GM19025 (cell line): ENCODE measurements at regions not wholly inside any gene's neighbourhood (a gene's known extent, or its start where the extent isn't known, plus 50 kb on each side); places are given as distances from the start of the nearest gene placed in this dataset.
"Not testable (repeated sequence)": the region's sequence is repeated elsewhere in the genome, so short reads cannot be mapped to it uniquely, and the experiment has no call there.

Experiments
- ATAC-seq: cut with Tn5 transposase; IDR thresholded peaks from one replicate; pipeline ENCODE4 v1.9.1; 2021; ENCODE audit warnings: mild to moderate bottlenecking, low read depth, moderate library complexity; ENCODE audit not compliant: unreplicated experiment

DNA sequence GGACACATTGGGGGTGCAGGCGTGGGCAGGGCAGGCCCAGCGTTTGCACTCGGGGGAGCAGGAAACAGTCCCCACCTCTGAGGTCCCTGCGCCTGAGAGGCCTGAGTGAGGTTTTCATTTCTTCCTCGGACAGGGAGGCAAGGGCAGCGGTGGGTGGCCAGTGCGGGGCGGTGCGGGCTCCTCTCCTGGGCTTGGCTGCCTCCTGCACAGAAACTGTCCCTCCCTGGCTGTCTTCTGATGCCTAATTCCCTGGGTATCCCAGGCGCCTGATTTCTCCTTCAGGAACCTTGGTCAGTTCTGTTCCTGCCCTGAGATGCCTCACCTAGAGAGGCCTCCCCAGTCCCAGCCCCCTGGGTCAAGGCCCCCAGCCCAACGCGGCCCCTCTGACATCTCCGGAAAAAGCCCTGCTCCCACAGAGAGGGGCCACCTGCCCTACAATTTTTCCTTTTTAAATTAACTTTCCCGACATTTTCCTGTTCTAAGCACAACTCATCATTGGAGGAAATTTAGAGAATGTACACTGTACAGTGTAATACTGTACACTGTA is 260.3 kb downstream of the ADGRD1 start:
- ATAC-seq = no peak

DNA sequence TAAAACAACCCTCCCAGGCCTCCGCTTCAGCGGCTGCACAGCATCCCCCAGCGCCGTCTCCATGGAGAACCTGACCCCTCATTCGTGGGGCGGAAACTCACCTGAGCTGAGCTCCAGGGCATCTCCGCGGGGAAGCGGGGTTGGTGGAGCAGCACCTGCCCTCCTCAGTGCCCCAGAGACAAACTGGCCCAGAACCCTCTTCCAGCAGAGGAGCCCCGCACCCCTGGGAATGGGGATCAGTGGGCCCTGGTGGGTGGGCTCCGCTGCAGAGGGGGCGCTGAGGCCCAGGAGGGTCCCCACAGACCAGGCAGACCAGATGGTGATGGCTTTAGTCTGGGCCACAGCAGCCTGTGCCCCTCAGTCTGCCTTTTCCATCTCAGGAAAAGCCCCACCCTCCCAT is 261.2 kb downstream of the ADGRD1 start:
- ATAC-seq = not testable (repeated sequence)

DNA sequence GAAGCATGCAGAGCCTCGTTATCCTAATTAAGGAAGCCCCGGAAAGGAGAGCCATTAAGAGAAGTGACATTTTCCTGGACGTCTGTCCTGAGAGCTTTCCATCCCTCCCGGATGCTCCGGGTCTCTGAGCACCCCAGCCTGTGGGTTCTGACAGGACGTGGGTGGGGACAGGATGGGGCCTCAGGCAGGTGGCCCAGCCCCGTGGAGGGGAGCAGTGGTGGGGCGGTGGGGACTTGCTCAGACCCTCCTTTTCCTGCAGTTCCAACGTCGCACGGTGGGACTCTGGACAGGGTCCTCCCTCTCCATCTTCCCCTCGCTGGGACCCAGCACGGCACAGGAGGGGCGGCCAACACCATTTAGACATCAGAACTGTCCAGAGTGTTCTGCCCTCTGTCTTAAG is 262.9 kb downstream of the ADGRD1 start:
- not testable (repeated sequence) for ATAC-seq

GRCh38 chr12:131217024-131217586 is 263.4 kb downstream of the ADGRD1 start:
- no peak for ATAC-seq

GRCh38 chr12:131218026-131218922 is 264.6 kb downstream of the ADGRD1 start:
- ATAC-seq = peak; percentile 38

DNA sequence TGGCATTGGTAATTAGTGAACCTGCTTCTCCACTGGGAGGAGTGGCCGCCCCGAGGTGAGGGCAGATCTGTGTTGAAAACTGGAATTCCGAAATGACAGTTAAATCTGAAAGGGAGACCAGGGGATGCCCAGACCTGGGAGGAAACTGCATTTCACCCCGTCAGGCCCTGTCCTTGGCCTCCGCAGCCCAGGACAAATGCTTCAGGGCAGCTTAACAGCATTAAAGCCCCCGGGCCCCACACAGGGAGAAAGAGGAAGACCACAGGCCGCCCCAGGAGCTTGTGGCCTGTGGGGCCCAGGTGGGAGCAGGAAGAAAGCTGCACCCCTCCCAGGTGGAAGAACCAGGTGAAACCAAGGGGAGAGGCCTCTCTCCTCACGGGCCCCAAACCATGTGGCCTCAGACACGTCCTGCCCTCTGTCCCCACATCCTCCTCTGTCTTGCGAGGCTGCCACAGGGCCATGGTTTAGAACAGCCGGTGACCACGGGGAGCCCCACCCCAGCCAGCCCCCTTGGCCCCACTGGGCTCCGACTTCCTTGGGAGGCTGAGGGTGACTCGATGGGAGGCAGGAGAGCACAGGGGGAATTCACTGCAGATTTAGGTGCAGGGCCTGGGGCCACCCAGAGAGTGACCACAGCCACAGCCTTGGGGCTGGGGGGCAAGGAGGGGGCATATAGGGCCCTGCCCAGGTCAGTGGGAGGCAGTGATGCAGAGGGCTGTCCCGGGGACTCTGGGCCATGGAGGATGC is 265.4 kb downstream of the ADGRD1 start:
- ATAC-seq = peak; percentile 9

DNA sequence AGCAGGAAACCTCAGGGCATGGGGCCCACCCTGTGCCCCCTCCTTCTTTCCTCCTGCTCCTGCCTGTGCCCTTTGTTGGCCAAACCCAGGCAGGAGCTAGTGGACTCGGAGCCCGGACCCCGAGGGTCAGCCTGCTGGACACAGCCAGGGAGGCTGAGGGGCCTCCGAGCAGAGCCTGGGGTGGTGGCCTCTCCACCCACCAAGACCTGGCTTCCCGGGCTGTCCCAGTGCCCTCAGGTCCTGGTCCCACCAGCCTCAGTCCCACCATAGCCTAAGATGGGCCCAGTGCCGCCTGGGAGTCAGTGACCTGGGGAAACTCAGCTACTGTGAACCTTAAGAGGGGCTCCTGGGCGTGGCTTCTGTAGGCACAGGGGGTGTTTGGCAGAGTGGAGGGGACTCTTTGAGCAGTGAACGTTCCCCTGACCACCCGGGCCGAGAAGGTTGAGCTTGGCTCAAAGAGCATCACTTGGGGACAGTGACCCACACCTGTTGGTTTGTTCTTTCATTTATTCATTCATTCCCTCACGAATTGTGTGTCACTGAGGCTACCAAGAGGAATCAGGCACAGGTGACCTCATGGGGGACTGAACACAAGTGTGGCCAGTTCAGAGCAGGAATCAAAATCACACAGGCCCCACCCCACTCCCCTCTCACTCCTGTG is 266.1 kb downstream of the ADGRD1 start:
- no peak for ATAC-seq

- ATAC-seq = no peak
These were observed 266.6 kb downstream of the ADGRD1 start for GRCh38 chr12:131220331-131220685.

GRCh38 chr12:131221061-131221956 is 267.6 kb downstream of the ADGRD1 start:
- ATAC-seq = no peak

DNA sequence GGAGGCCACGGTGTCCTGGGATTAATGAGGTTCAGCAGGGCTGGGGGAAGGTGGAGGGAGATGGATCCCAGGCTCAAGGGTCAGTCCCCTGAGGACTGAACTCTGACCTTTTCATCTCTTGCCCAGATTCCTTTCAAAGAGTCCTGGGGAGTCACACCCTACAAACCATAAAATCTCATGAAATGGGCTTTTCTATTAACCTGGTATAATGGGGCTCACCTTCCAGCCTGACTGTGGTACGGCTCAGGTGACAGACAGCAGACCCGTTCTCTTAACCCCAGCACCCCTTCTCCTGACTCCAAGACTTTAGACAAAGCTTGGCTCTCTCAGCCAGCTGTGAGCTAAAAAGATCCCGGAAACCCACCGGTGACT is 268.2 kb downstream of the ADGRD1 start:
- ATAC-seq = no peak

DNA sequence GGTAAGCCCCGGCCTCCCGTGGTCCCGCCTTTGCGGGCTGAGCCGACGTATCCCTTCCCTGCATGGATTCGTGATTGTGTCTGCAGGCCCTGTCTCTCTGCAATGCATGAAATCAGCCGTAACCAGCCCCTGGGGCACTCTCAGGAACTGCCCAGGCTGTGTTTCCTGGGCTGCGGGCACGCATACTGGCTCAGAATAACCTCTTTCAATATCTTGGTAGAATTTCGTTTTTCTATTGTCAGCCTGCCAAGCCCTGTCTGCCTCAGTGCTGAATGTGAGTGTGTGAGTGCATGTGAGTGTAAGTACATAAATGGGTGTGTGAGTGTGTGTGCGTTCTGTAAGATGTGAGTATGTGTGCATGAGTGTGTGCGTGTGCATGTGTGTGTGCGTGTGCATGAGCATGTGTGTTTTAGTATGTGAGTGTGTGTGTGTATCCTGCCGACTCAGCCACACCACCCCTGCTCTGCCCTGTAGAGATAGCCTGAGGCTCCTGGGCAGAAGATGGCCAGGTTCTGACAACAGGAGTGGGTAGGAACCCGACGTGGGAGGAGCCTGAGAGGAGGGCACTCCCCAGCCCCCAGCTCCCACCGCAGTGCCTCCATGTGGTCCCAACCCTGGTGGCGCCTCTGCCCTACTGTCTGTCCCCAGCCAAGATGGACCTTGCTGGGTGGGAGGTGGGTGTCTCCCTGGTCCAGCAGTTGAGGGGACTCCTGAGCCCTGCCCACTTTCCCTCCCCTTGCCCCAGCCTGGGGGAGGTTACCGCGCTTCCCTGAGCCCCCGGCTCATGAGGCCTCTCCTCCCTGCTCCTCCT is 268.8 kb downstream of the ADGRD1 start:
- ATAC-seq = peak; percentile 46

GRCh38 chr12:131223171-131223761 is 269.6 kb downstream of the ADGRD1 start:
- ATAC-seq = no peak

- ATAC-seq = no peak
These were observed 270.1 kb downstream of the ADGRD1 start for GRCh38 chr12:131223791-131224225.

DNA sequence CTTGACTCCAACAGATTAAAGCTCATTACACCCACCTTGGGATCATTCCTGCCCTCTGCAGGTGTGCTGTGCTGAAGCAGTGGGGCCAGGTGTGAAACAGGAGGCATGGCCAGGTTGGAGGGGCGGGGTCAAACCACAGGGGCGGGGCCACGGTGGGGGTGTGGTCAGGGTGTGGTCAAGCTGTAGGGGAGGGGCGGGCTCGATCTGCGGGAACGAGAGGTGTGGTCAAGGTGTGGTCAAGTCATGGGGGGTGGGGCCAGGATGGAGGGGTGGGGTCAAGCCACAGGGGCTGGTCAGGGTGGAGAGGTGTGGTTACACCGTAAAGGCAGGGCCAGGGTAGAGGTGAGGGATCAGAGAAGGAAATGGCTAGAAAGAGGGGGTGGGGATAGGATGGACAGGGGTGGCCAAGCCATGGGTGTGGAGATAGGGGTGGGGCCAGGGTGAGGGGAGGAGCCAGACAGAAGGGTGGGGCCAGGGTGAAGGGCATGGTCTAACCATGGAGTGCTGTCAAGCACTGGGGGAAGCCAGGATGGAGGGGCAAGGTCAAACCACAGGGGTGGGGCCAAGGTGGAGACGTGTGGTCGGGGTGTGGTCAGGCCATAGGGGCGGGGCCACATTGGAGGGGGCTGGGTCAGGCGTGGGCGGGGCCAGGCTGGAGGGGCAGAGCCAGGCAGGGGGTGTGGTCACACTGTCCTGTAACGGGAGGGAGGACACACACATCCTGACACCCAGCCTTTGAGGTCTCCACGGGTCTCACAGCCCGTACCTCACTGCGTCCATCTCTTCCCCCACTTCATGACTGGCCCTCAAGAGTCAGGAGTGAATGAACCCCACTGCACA is 270.7 kb downstream of the ADGRD1 start:
- ATAC-seq = not testable (repeated sequence)

DNA sequence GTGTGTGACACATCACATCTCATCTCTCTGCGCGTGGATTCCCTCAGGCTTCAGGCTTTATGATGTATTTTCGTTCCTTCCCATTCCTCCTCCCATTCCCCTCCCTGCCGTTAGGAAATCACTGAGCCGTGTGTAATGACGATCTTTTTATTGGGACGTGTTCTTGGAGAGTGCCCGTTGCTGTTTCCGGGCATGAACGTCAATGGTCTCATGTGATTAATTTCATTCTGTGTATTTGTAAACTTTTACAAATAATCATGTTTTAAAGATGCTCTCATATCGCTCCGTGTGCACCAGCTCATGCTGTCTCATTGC is 271.3 kb downstream of the ADGRD1 start:
- not testable (repeated sequence) for ATAC-seq

DNA sequence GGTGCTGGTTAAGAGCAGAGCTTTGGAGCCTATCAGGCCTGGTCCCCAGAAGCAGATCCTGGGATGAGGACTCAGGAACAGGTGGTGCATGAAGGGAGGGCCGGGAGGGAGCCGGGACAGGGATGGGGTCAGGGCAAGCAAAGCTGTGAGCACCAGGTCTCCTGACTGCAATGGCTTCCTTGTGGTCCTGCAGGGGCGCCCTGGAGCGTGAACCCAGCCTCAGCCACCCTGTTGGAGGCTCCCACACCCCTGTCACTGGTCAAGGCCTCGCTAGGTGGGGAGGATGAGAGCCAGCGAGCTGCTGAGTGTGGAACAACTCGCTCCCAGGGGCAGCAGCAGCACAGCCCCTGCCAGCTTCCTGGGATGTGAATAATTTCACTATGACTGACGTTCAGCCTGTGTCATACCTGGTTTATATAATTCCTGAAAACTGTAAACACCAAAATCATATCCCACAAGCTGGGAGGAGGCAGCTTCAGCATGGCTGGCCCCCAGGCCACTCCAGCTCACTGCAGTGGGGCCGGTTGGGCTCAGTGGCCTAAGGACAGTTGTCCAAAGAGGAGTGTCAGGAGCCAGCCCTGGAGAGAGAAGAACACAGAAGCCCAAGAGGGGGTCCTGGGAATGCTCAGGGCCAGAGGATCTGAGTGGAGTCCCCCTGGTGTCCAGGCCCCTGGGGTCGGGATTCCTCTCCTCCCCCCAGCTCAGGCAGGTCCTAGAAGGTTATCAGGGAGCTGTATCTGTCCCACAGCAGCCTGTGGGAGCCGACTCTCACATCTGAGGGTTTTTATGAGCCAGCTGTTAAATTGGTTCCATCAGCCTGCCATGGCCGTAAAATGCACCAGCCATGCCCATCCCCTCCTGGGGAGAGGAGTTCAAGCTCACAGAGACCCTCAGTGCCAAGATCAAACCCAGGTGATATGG is 272.9 kb downstream of the ADGRD1 start:
- no peak for ATAC-seq

GRCh38 chr12:131227641-131228040 is 273.9 kb downstream of the ADGRD1 start:
- not testable (repeated sequence) for ATAC-seq
